ENCODE measurements at regions not wholly inside any gene's neighbourhood (a gene's known extent, or its start where the extent isn't known, plus 50 kb on each side); places are given as distances from the start of the nearest gene placed in this dataset.
"Not testable (repeated sequence)": the region's sequence is repeated elsewhere in the genome, so short reads cannot be mapped to it uniquely, and the experiment has no call there.

GRCh38 chr4:149870008-149870407 is 54.4 kb upstream of the IQCM start:
- no peak for DNase-seq

- no peak for DNase-seq
Measured at GRCh38 chr4:149881744-149882143, 66.1 kb upstream of the IQCM start.

GRCh38 chr4:149882251-149882650 is 66.6 kb upstream of the IQCM start:
- DNase-seq = no peak

GRCh38 chr4:149884046-149884445 is 68.4 kb upstream of the IQCM start:
- DNase-seq = no peak

- DNase-seq = no peak
Measured at GRCh38 chr4:149884529-149885181, 69.0 kb upstream of the IQCM start.

GRCh38 chr4:149885896-149886295 is 70.3 kb upstream of the IQCM start:
- no peak for DNase-seq

GRCh38 chr4:149886786-149887490 is 71.3 kb upstream of the IQCM start:
- DNase-seq = no peak

GRCh38 chr4:149889991-149890390 is 74.3 kb upstream of the IQCM start:
- DNase-seq = no peak

- DNase-seq = no peak
Measured at GRCh38 chr4:149890531-149890930, 74.9 kb upstream of the IQCM start.

GRCh38 chr4:149891426-149891825 is 75.8 kb upstream of the IQCM start:
- DNase-seq = no peak

- DNase-seq = no peak
Measured at GRCh38 chr4:149896432-149896831, 80.8 kb upstream of the IQCM start.

- DNase-seq = no peak
Measured at GRCh38 chr4:149897783-149898182, 82.1 kb upstream of the IQCM start.

- no peak for DNase-seq
Measured at GRCh38 chr4:149901128-149901527, 85.5 kb upstream of the IQCM start.

- no peak for DNase-seq
Measured at GRCh38 chr4:149902242-149902641, 86.6 kb upstream of the IQCM start.

- no peak for DNase-seq
Measured at GRCh38 chr4:149910177-149910576, 94.5 kb upstream of the IQCM start.

GRCh38 chr4:149910604-149911350 is 95.1 kb upstream of the IQCM start:
- no peak for DNase-seq

- DNase-seq = no peak
Measured at GRCh38 chr4:149911354-149911753, 95.7 kb upstream of the IQCM start.

- DNase-seq = no peak
Measured at GRCh38 chr4:149912000-149912399, 96.4 kb upstream of the IQCM start.

- no peak for DNase-seq
Measured at GRCh38 chr4:149914119-149915115, 98.8 kb upstream of the IQCM start.

- not testable (repeated sequence) for DNase-seq
Measured at GRCh38 chr4:149915735-149916134, 100.1 kb upstream of the IQCM start.

GRCh38 chr4:149923736-149924135 is 108.1 kb upstream of the IQCM start:
- no peak for DNase-seq

- no peak for DNase-seq
Measured at GRCh38 chr4:149927514-149927913, 111.9 kb upstream of the IQCM start.

- no peak for DNase-seq
Measured at GRCh38 chr4:149928507-149928906, 112.9 kb upstream of the IQCM start.
